KOPT-K1 (cell line): ENCODE measurements at regions not wholly inside any gene's neighbourhood (a gene's known extent, or its start where the extent isn't known, plus 50 kb on each side); places are given as distances from the start of the nearest gene placed in this dataset.

ENCODE experiments used
- H3K27ac ChIP-seq: fragments of 200-600 bp; sonication (generic); 2 replicates; pipeline ENCODE4 v1.5.1; 2016; ENCODE audit warnings: antibody characterized with exemption, mild to moderate bottlenecking, low read depth, low read length; ENCODE audit not compliant: poor library complexity, severe bottlenecking
- H3K36me3 ChIP-seq: fragments of 200-600 bp; sonication (generic); 2 replicates; pipeline ENCODE4 v1.5.1; 2017; ENCODE audit warnings: antibody characterized with exemption, mild to moderate bottlenecking, low read length, moderate library complexity; ENCODE audit not compliant: insufficient read depth
- H3K9me3 ChIP-seq: fragments of 200-600 bp; sonication (generic); 2 replicates; pipeline ENCODE4 v1.5.1; 2017; ENCODE audit warnings: antibody characterized with exemption, low read length, mild to moderate bottlenecking; ENCODE audit not compliant: insufficient read depth, poor library complexity, severe bottlenecking

- Histone ChIP-seq H3K27ac (no peak overlapping the region), H3K36me3 (no peaks in the 10 kb centered on the region), H3K9me3 (no peaks in the 10 kb centered on the region)
Observed at GRCh38 chr18:29241199-29241598, 1064.3 kb upstream of the CDH2 start.

GRCh38 chr18:29234751-29235150 lies 1057.8 kb upstream of the CDH2 start:
- H3K27ac ChIP-seq: no peak overlapping the region
- H3K9me3 ChIP-seq: no peaks in the 10 kb centered on the region

DNA sequence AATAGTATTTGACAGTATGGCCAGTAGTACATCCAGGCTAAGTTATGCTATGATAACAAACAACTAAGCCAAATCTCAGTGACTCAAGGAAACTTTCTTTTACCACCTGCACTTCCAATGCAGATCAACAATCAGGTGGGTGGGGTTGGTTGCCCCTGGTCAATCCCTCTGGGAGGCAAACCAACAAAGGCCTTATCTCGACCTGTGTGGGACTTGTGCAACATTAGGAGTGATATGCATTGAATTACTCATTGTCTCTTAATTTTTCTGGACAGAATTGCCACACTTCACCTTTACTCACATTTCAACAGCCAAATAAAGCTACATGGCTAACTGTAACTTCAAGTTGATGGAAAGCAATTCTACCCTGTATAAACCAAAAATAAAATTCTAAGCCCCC lies 1049.3 kb upstream of the CDH2 start:
- Histone ChIP-seq H3K9me3 (no peaks in the 10 kb centered on the region), H3K27ac (no peak overlapping the region), H3K36me3 (no peaks in the 10 kb centered on the region)

More at GRCh38 chr18:29234751-29235150, 1057.8 kb upstream of the CDH2 start:
- H3K36me3 ChIP-seq: no peaks in the 10 kb centered on the region

- Histone ChIP-seq H3K36me3 (no peaks in the 10 kb centered on the region), H3K9me3 (no peaks in the 10 kb centered on the region), H3K27ac (no peak overlapping the region)
Observed at GRCh38 chr18:29225351-29225750, 1048.4 kb upstream of the CDH2 start.

DNA sequence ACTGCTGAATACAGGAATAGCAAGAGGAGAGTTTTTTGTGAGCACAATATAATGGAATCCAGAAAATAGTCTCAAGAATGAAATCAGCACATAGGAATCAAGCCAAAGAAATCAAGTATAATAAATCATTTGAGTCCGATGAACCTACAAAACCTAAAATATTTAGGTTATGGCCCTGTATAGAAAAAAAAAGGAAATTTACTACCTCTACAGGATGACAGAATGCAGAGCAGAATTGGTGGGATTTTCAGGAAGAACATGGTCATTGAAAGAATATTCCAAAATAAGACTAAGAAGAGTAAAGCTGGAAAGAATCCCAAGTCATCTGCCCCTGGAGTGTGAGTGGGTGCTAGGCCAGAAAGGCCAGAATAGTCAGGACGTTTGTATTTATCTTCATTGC lies 1041.2 kb upstream of the CDH2 start:
- no peaks in the 10 kb centered on the region for H3K9me3 ChIP-seq
- no peak overlapping the region for H3K27ac ChIP-seq
- no peaks in the 10 kb centered on the region for H3K36me3 ChIP-seq

GRCh38 chr18:29217124-29217915 lies 1040.4 kb upstream of the CDH2 start:
- no peaks in the 10 kb centered on the region for H3K36me3 ChIP-seq
- no peak overlapping the region for H3K27ac ChIP-seq
- no peaks in the 10 kb centered on the region for H3K9me3 ChIP-seq

- Histone ChIP-seq H3K9me3 (no peaks in the 10 kb centered on the region), H3K27ac (no peak overlapping the region), H3K36me3 (no peaks in the 10 kb centered on the region)
Observed at GRCh38 chr18:29198834-29199233, 1021.9 kb upstream of the CDH2 start.

DNA sequence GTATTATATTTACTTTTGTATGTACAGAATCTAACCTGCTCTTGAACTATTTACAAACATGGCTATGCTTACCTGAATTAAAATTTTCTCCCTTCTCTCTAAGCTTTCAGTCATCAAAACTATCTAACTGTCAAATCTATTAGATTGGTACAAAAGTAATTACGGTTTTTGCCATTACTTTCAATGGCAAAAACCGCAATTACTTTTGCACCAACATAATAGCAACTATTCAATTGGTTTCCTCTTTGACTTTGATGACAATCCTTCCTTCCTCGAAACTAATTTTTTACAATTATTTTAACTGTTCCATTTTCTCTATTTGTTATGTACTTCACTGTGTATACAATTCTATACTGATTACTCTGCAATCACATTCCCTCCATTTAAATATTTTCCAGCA lies 1019.4 kb upstream of the CDH2 start:
- H3K27ac ChIP-seq: no peak overlapping the region
- H3K36me3 ChIP-seq: no peaks in the 10 kb centered on the region
- no peaks in the 10 kb centered on the region for H3K9me3 ChIP-seq

DNA sequence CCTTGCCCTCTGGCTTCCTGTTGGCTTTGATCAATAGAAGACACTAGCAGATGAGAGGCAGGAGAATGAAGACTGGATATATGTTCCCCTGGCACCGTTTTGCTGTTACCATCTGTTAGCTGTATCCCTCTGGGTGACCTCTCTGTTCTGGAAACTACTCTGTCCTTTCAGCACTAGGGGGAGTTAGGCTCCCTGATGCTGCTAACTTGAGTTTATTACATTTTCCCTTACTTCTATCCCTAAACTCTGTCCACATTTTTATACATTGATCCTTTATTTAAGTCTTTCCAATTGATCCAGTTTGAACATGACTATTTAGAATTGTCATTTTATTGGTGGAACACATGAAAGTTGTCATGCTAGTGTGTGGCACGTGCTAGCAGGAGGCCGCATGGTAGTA lies 1014.3 kb upstream of the CDH2 start:
- H3K36me3 ChIP-seq: no peaks in the 10 kb centered on the region
- no peaks in the 10 kb centered on the region for H3K9me3 ChIP-seq
- no peak overlapping the region for H3K27ac ChIP-seq

DNA sequence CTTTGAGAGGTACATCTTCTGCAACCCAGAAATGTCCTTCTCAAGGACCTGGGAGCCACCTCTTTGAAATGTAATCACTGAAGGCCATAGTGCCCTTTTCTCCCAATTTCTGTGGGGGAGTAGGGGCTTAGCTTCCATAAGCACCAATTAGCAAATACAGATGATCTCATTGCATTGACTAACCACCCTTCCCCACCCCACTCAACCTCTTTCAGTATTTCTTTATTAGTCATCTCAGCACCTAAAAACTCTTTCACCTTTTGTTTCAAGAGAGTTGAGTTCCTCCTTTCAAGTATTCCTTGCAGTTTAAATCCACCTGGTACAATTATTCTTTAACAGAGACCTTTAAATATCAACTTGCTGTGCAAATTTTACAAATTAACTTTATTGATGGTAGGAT lies 1011.8 kb upstream of the CDH2 start:
- no peaks in the 10 kb centered on the region for H3K36me3 ChIP-seq
- H3K9me3 ChIP-seq: no peaks in the 10 kb centered on the region
- H3K27ac ChIP-seq: no peak overlapping the region

- Histone ChIP-seq H3K27ac (no peak overlapping the region), H3K36me3 (no peaks in the 10 kb centered on the region), H3K9me3 (no peaks in the 10 kb centered on the region)
Observed at GRCh38 chr18:29185801-29186200, 1008.9 kb upstream of the CDH2 start.

- Histone ChIP-seq H3K36me3 (no peaks in the 10 kb centered on the region), H3K9me3 (no peaks in the 10 kb centered on the region), H3K27ac (no peak overlapping the region)
Observed at GRCh38 chr18:29184654-29185053, 1007.7 kb upstream of the CDH2 start.

- H3K27ac ChIP-seq: no peak overlapping the region
- H3K36me3 ChIP-seq: no peaks in the 10 kb centered on the region
- H3K9me3 ChIP-seq: no peaks in the 10 kb centered on the region
Observed at GRCh38 chr18:29181151-29181901, 1004.4 kb upstream of the CDH2 start.

DNA sequence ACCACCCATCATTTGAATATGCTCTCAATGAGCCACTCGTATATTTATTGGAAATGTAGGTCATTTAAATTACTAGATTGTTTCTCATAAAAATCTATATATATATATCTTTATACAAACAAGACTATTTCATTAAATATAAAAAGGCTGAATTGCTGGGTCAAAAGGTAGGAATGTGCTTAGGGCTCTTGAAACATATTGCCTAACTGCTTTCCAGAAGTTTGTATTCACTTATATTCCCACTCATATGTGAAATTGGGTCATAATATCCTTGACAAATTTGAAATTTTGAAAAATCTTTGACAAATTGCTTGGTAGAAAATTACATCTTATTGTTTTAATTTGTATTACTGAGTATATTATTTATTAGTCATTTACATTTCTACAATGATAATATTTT lies 999.8 kb upstream of the CDH2 start:
- H3K36me3 ChIP-seq: no peaks in the 10 kb centered on the region
- H3K9me3 ChIP-seq: no peaks in the 10 kb centered on the region
- no peak overlapping the region for H3K27ac ChIP-seq

DNA sequence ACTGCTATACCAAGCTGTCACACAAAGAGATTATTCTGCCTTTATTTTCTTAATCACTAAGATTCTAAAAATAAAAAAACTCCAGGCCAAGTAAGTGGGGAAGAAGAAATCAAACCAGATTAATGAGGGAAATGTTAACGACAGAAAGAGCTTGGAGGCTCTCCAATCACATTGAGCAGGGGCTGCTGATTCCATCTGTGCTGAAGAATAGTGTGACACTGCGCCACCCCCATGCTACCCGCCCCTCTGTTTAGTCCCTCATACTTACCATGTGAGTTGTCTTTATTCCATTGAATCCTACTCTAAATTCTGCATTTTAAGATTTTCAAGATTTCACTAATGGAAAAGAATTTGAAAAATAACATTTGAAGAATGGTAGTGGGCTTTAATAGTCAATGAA lies 998.0 kb upstream of the CDH2 start:
- H3K27ac ChIP-seq: no peak overlapping the region
- no peaks in the 10 kb centered on the region for H3K36me3 ChIP-seq
- no peaks in the 10 kb centered on the region for H3K9me3 ChIP-seq

GRCh38 chr18:29172756-29173067 lies 995.8 kb upstream of the CDH2 start:
- no peaks in the 10 kb centered on the region for H3K9me3 ChIP-seq
- no peaks in the 10 kb centered on the region for H3K36me3 ChIP-seq
- no peak overlapping the region for H3K27ac ChIP-seq
